HG03439 (cell line): ENCODE measurements at regions not wholly inside any gene's neighbourhood (a gene's known extent, or its start where the extent isn't known, plus 50 kb on each side); places are given as distances from the start of the nearest gene placed in this dataset.
"Not testable (repeated sequence)": the region's sequence is repeated elsewhere in the genome, so short reads cannot be mapped to it uniquely, and the experiment has no call there.

Experiments used
- ATAC-seq: cut with Tn5 transposase; IDR thresholded peaks from one replicate; pipeline ENCODE4 v1.9.1; 2021; ENCODE audit warnings: mild to moderate bottlenecking, moderate library complexity; ENCODE audit not compliant: unreplicated experiment

- not testable (repeated sequence) for ATAC-seq
These were observed 63.9 kb upstream of the SEC22B start for GRCh38 chr1:120240181-120240580.

GRCh38 chr1:120239351-120239750, 63.0 kb upstream of the SEC22B start:
- ATAC-seq = not testable (repeated sequence)

- not testable (repeated sequence) for ATAC-seq
These were observed 62.5 kb upstream of the SEC22B start for GRCh38 chr1:120238867-120239266.

GRCh38 chr1:120233661-120234018, 57.3 kb upstream of the SEC22B start:
- ATAC-seq = not testable (repeated sequence)

- not testable (repeated sequence) for ATAC-seq
These were observed 56.7 kb upstream of the SEC22B start for GRCh38 chr1:120232834-120233660.

- not testable (repeated sequence) for ATAC-seq
These were observed 53.5 kb upstream of the SEC22B start for GRCh38 chr1:120229835-120230234.
